GM21825 (cell line): ENCODE measurements at regions not wholly inside any gene's neighbourhood (a gene's known extent, or its start where the extent isn't known, plus 50 kb on each side); places are given as distances from the start of the nearest gene placed in this dataset.

ENCODE experiments used
- ATAC-seq: cut with Tn5 transposase; IDR thresholded peaks from one replicate; pipeline ENCODE4 v1.9.1; 2021; ENCODE audit warnings: mild to moderate bottlenecking, moderate library complexity; ENCODE audit not compliant: unreplicated experiment

- no peak for ATAC-seq
Measured at GRCh38 chr1:14511166-14511680, 87.3 kb upstream of the KAZN start.

DNA sequence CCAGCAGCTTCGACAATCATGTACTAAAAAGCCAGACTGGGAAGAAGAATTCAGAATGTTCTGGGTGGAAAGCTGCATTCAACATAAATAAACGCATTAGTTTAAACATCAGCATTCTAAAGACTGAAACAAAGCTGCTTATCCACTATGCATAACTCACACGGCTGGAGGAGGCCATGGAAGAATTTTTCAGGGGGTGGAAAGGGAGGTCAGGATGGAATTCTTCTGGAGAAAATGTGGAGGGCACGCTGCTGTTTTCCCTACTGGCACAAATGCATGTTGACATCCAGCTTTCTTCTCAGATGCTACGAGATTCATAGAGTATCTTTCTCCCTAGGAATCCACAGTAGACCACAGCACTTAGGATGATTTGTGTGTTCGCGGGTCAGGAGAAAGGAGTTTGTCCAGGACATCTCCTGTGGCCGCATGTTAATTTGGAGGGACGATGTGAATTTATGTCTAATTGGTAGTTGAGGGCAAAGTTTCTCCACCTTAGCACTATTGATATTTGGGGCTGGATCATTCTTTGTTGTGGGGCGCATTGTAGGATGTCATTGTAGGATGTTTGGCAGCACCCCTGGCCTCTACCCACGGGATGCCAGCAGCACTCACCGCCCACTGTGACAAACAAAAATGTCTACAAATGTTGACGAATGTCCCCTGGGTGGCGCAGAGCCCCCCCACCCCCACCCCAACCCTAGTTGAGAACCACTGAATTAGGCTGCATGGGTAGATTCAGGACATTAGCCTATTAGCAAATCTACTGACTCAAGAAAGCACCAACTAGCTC lies 86.5 kb upstream of the KAZN start:
- no peak for ATAC-seq

DNA sequence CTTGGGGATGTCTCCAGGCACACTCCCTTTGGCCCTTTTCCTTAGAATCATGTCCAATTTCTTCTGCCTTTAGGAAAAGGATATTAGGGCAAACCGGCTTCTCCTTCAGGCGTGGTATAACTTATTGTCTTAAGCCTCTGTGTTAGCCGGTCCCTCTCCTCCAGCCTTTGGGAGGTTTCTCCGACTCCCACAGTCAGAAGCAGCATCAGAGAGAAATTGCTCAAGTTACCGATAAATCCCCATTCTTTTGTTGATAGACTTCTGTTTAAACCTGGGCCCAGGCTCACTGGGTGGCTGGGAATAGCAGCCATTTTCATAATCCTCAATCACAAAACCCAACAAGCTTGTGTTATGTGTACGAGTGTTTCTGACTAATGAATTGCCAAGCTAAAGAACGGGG lies 85.4 kb upstream of the KAZN start:
- no peak for ATAC-seq

DNA sequence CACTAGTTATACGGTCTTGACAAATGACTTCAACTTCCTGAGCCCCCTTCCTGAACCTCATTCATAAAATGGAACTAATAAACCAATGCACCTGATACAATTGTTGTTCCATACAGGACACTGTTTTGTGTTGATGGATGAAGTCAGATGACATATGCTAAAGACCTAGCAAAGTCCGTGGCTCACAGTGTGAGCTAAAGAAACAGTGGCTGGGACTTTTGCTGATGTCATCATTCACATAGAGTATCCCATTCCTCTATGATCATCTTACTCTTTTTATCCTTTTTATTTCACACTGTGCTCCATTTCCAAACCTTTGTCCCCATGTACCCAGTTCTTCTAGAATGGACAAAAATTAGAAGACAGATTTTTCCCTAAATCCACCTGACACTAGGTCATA lies 83.7 kb upstream of the KAZN start:
- ATAC-seq: no peak

DNA sequence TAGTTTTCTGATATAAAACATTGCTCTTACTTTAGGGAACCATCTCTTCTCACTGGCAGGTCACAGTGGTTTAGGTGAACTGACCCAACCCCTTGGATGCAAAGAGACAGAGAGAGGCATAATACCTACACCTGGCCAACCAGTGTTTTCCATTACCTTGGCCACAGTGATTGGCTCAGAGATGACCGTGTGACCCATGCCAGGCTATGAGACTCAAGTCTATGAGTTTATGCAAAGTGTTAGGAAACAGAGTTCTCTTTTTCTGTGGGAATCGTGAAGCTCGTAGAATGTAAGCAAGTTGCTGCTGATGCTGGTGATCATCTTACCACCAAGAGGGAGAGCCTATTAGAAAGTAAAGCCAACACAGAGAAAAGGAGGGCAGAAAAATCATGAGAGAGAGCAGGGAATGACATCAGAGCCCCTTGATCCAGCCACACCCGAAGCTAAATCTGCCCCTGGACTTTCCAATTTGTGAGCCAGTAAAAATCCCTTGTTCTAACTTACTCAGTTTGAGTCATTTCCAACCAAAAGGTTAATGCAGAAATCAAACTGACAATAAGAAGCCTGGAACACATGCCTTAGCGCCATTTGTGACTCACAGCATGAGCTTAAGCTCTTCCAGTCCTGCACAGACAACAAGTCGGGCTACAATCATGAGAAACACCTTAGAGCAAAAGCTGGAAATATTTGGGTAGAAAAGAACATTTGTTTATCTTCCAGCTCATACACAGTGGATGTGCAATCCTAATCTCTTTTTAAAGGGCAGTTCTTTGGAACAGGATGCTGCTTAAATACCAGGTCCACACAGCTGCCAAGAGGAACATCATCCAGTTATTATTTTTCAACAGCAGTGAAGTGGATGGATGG lies 81.3 kb upstream of the KAZN start:
- no peak for ATAC-seq

DNA sequence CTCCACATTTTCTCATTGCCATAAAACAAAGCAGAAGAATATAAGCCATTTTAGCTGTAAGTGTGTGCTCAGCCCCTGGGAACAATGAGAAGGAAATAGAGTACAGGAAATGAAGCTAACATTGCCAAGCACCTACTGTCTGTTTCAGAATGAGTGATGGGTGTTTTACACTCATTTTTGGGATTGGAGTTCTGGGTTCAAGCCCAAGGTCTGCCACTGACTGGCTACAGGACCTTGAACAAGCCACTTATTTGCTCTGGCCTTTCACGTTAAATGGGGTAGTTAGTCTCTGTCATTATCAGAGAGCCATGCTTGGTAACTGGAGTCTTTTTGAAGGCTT lies 80.7 kb upstream of the KAZN start:
- ATAC-seq: no peak

DNA sequence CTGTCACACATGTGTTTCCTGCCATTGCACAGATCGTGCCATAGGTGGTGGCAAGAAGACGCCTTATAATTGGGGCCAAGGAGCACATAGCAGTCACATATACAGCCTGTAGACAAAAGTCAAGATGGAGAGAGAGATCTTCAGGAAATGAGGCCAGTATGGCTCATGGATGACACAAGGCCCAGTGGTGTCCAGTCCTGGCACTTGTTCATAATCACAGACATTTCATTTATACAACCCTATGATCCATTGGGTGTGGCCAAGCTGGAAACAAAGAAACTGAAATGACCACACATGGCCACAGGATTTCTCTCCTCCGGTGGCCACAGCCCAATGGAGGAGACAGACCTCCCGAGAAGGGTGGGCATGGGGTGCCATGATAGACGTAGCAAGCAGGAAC lies 78.5 kb upstream of the KAZN start:
- ATAC-seq: no peak

DNA sequence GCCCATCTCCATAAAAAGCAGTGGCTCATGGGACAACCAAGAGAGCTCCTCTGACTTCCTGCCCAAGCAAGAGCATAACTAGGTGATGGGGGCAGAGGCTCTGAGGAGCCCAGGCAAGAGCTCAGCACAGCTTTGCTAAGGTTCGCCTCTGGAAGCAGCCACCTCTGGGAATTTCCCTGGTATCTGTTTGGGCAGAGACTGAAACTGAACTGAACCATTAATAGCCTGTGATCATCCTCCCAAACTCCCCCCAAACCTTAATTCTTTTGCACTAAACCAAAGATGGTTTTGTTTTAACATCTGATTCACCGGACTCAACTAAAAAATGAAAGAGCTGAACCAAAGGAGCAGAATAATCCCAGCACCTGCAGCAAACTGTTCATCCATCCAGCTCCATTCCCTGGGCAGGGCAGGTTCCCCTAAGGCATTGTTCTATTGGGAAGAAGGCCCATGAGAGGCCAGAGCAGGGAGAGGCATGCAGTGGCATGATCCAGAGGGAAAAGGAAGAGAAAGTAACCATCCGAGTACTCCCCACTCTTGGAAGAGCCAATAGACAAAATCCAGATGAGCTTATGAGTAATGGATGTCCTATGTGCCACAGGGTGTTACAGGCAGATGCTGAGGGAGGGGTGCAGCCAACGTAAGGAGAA lies 77.8 kb upstream of the KAZN start:
- no peak for ATAC-seq

DNA sequence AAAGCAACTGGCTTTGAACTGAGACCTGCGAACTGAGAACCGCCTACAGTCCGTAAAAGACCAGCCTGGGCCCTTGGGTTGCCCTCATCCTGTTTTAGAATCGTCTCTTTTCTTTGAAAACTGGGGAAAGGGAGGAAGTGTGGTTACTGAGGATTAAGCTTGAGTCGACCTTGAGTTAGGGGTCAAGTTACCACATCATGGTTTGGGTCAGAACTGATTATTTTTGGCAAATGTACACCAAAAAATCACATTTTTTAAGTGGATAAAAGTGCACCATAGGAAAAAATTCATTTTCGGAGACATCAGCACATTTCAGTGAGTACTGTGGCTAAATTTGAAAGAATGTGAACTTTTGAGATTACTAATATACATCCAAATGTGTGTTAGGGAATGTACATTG lies 76.9 kb upstream of the KAZN start:
- no peak for ATAC-seq

DNA sequence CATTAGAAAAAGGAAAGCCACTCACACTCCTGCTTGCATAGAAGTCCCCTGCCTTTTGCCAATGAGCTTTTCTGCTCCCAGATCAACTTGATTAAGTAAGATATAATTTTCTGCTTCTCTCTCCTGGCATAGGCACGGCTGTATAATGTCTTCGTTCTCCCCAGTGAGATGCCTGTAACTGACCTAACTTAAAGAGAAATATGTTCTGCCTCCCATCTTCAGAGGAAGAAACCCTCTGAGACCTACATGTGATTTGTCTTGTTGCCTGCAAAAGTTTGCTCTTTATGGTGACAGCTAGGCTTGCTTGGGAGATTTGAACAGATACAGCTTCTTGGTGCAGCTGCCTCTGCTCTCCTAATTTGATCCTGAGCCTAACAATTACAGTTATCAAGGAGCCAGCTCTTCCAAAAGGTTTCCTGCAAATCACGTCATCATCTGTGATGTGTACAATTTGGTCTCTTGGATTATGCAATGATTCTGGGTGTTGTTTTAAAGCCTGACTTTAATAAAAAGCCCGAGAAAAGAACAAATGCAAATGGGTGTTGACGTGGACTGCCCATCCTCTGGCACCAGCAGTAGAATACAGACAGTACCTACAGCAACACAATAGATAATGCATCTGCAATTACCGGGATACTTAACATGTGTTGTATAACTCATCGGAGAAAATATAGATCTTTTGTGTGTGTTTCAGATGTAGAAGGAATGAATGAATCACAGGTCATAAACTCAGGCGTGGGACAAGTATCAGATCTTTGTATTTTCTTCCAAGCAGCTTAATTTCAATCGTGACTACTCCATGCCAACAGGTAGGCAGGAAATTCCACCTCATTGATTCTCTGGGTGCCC lies 76.2 kb upstream of the KAZN start:
- ATAC-seq: no peak

DNA sequence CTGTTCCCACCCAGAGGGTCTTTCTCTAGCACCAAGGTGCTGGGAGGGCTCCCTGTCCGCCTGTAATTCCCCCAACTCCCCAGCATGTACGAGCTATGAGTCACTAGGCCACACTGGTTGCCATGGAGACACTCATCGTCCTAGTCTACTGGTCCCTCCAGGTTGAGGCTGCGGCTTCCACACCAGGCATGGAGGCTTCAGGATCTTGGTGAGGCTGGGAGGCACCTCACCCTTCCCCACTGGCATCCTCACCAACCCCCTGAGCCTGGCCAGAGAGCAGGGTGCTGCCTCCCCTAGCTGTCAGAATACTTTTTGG lies 75.6 kb upstream of the KAZN start:
- peak; percentile 51 for ATAC-seq

- ATAC-seq: no peak
Measured at GRCh38 chr1:14524826-14525636, 73.5 kb upstream of the KAZN start.

GRCh38 chr1:14529475-14529874 lies 69.0 kb upstream of the KAZN start:
- no peak for ATAC-seq

GRCh38 chr1:14531519-14531918 lies 67.0 kb upstream of the KAZN start:
- ATAC-seq: no peak

DNA sequence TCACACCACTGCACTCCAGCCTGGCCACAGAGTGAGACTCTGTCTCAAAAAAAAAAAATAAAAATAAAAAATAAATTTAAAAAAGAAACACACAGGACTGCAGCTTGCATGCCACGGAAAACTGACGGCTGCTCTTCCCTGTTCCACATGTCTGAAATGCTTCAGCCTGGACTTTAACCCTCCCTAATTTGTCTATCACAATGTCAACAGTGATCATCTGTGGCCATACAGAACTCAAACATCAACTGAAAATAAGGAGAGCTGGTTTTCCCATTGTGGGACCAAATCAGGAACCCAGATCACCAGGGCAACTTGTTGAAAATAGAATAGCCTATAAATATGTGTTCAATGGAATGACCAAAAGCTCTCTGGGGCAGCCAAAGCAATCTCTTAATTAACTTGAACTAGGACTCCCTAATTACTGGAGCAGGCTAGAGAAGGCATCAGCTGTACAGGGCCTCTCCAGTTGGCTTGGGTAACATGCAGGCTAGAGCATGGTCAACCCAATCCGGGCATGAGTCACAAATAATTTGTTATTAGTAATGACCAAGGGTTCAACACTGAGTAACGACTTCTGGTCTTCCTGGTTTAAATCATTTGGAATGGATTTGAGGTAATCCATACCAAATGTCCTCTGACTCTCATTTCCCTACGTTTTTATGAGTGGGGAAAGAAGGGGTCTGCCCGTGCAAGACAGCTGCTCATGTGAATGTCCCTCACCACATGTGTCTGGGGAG lies 62.7 kb upstream of the KAZN start:
- no peak for ATAC-seq

DNA sequence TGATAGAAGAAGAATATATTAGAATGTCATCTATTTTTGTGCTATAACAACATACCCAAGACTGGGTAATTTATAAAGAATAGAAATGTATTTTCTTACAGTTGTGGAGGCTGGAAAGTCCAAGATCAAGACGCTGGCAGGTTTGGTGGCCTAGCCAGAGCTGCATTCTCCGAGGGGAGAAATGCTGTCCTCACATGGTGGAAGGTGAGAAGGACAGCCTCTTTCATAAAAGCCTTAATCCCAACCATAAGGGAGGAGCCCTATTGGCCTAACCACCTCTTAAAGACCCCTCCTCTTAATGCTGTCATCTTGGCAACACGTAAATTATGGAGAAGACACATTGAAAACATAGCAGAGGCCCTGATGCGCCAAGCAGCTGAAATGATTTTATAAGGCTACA lies 60.1 kb upstream of the KAZN start:
- no peak for ATAC-seq

DNA sequence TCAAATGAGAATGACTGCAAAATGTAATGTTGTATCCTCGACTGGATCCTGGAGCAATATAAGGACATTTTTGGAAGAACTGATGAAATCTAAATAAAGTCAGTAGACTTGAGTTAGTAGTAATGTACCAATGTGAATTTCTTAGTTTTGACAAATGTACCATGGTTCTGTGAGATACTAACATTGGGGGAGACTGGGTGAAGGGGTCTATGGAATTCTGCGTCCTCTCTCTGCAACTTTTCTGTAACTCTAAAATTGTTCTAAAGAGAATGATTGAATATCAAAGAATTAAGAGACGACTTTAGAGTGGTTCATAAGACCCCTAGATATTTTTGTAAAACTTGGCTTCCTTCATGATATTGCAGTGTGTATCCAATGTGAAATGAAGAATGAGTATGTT lies 59.2 kb upstream of the KAZN start:
- ATAC-seq: no peak

- no peak for ATAC-seq
Measured at GRCh38 chr1:14539953-14540563, 58.4 kb upstream of the KAZN start.

DNA sequence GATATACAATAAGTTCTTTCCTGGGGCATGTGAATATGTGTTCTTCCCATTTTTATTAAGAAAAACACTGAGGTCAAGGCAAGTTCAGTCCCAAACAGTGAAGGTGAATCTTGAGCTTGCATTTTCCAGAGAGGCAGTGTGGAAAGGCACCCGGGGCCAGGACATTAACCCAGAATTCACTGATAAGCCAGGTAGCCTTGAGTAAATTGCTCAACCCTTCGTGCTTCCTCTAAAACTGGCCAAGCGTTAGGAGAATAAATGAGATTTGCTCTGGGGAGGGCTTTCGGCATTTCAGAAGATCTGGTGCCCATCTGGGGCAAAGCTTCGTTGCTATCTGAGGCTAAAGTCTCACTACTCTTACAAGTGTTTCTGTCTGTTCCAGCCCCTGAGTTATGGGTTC lies 57.1 kb upstream of the KAZN start:
- no peak for ATAC-seq
